ENCODE measurements at regions not wholly inside any gene's neighbourhood (a gene's known extent, or its start where the extent isn't known, plus 50 kb on each side); places are given as distances from the start of the nearest gene placed in this dataset.
"Not testable (repeated sequence)": the region's sequence is repeated elsewhere in the genome, so short reads cannot be mapped to it uniquely, and the experiment has no call there.

DNA sequence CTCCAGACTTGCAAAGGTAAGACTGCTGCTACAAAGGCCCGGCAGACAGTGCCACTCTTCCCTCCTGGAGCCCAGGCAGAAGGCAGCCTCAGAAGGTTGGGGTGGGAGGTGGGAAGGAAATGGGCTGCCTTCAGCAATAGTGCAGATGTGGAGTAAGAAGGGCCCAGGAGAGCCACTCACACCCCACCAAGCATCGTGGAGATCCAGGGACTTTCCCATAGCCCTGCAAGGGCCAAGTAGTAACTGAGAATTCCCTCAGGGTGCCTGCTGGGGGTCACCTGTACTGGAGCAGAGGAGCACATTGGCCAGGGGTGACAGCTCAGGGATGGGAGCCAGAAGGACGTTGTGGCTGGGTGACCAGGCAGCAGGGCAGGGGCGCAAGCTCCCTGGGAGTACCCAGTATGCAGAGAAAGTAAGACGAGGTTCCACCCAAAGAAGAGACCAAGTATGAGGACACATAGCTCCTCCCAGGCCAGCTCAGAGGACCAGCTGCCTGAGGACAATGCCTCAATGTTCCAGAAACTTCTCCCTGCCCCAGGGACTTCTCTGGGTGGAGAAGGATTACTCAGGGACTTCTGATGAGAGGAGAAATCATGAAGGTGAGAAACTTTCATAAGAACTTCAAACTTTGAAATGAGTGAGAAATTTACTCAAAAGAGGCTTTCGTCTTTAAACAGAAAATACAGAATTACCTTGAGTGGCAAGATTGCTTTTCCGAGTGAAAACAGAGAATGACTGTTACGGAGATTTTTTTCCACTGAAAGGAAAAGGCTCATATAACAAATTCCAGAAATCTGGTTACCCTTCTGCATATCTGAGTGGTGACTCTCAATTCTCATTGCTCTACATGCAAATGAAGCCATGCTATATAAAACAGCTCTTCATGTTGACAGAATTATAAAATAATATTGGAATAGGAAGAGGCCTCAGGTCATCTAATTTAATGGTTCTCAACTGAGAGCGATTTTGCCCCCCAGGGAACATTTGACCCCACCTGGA is 87.9 kb upstream of the TRIO start:
- DNase-seq (ENCODE audit: low read depth in 2 of 2): no peak

DNA sequence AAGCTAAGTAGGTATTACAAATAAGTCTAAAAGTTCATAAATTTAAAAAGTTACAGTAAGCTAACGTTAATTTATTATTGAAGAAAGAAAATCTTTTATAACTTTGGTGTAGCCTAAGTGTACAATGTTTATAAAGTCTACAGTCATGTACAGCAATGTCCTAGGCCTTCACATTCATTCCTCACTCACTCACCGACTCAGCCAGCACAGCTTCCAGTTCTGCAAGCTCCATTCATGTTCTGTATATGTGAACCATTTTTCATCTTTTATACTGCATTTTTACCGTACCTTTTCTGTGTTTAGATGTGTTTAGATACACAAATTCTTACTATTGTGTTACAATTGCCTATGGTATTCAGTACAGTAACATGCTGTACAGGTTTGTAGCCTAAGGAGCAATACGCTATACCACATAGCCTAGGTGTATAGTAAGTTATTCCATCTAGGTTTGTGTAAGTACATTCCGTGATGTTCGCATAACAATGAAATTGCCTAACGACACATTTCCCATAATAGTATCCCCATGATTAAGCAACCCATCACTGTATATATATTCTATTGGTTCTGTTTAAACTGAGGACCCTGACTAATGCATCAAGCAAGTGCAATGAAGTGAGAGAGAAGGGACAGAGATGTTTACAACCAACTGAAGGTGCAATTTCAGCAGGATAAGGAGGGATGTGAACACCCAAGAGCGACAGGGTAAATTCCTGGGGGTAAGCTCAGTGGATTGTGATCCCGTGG is 88.9 kb upstream of the TRIO start:
- DNase-seq (ENCODE audit: low read depth in 2 of 2): no peak

DNA sequence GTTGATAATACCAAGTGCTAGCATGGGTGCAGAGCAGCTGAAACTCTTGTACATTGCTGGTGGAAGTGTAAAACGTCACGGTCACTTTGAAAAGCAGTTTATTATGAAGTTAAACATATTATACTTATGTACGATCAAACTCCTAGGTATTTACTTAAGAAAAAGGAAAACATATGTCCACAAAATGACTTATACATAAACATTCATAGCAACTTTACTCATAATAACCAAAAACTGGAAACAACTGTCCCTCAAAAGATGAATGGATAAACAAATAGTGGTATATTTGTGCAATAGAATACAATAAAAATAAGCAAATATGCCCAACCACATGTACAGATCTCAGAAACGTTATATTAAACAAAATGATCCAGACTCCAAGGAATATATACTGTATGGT is 92.3 kb upstream of the TRIO start:
- no peak for DNase-seq (ENCODE audit: low read depth in 2 of 2)

DNA sequence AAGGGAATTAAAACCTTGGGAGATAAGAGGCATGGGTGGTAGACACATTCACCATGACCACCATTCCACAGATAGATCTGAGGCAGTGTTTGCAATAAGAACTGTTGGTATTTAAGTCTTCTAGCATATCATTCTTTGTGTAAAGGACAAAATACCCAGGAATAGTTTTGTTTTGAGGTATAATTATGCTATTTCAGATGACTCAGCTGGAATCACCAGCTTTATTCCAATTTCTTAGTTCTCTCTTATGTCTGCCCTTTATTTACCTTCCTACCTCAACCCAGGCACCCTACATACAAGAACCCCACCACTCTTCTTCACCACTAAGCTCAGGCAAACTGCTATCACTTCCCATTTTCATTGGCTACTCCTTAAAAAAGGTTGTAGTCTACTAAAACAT is 94.7 kb upstream of the TRIO start:
- no peak for DNase-seq (ENCODE audit: low read depth in 2 of 2)

DNA sequence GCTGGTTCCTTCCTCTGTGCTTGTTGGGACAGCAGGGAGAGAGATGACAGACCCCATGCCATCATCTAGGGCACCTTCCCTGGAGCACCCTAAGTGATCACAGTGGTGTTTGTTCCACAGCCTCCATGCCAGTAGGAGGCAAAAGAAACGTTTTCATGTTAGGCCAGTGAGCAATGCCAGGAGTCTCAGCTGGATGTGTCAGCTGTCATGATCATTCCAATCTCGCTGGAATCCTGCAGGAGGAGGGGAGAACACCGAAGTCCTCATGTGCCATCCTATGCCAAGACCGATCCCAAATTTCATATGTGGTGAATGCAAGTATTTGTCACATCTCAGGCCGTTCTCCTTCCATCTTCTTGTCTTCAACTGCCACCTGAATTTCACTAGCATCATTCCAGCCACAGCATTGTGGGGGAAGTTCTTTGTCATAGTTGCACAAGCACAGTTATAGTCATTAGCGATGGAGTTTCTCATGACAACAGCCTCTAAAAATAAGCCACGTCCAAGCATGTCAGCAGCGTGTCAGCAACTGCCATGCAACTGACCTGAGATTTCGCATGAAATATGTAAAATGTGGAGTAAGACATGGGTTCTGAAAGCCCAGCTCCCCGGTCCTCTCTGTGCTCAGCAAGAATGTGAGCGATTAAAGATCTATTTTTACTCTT is 97.2 kb upstream of the DNAH5 start:
- DNase-seq (ENCODE audit: low read depth in 2 of 2): no peak

DNA sequence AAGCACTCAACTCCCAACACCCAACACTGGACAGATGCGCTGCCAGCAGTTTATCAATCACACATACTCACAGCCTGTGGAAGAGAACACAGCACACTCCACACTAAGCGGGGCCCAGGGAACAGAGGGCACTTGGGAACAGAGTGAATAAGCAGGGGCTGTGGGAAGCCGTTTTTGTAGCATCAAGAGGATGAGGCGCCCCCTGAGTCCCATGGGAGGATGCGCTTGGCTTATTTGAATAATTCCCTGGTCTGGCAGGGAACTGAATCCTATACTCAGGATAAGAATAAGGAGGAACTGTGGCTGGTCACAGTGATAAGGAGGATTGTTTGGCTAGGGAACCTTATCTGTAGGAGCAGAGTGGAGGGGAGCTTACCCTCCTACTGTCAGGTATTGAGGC is 96.1 kb upstream of the DNAH5 start:
- DNase-seq (ENCODE audit: low read depth in 2 of 2): no peak

DNA sequence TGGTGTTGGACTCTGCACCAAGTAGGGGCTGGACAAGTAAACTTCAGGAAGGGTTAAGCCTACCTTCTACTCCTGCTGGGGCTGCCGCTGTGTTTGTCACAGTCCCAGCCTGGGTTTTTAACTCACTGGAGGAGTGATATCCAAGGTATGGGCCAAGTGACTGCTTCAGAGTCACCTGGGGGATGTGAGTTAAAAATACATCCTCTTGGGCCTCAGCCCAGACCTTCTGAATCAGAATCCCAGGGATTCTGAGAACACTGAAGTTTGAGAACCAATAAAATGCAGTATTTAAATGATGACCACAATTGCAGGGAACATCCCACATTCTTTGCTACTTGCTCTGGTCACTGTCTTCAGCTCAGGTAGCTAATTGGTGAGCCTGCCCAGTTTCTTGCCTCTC is 95.1 kb upstream of the DNAH5 start:
- DNase-seq (ENCODE audit: low read depth in 2 of 2): no peak

DNA sequence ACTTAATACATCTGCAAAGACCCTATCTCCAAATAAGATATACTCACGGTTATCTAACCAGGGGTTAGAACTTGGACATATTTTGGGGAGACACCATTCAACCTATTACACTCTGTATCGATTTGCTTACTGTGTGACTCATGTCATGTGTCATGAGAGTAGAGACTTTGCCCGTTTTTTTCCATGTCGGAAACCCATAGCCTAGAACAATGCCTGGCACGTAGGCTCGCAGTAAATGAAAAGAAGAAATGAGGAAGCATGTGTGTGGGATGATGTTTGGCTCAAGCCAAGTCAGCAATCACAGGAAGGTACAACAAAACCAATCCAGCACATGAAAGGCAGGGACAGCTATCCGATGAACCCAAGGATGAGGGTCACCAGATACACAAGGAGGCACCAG is 94.6 kb upstream of the DNAH5 start:
- DNase-seq (ENCODE audit: low read depth in 2 of 2): no peak

DNA sequence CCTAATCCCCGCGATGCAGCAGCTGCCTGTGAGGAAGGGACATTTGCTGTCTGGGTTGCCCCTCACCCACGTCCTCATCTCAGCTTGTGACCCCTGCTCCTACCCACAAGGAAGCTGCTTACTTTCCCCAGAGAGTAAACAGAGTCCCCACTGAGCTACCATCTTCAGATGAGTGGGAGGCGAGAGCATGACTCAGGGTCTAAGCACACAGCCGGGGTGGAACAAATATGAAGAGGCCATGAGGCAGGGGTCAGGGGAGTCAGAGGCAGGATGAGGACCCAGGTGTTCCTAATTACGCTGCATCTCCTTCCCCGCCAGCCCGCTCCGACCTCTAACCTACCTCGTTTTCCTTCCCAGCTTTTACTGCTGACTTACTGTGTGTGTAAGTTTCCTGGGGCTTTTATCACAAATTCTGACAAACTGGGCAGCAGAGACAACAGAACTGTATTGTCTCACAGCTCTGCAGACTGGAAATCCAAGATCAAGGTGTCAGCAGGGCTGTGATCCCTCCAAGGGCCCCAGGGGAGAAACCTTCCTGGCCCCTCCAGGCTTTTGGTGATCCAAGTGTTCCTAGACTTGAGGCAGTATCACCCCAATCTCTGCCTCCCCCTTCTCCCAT is 94.0 kb upstream of the DNAH5 start:
- no peak for DNase-seq (ENCODE audit: low read depth in 2 of 2)

DNA sequence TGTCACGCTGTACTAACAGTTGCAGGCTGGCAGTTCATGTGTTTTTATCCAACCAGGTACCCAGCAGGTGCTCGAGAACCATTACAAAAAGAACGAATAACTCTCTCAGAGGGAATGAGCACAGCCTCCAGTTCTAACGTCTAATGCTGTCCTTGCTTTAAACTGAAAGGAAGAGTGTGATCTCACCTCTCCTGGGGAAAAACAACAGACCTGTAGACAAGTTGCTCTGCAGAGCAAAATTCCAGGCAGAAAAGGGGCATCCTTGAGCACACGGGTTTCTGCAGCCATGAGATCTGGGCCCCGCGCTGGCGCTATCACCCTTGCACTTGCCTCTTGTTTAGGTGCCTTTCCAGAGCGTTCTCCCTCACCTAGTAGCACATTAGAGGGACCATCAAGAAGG is 92.5 kb upstream of the DNAH5 start:
- no peak for DNase-seq (ENCODE audit: low read depth in 2 of 2)

DNA sequence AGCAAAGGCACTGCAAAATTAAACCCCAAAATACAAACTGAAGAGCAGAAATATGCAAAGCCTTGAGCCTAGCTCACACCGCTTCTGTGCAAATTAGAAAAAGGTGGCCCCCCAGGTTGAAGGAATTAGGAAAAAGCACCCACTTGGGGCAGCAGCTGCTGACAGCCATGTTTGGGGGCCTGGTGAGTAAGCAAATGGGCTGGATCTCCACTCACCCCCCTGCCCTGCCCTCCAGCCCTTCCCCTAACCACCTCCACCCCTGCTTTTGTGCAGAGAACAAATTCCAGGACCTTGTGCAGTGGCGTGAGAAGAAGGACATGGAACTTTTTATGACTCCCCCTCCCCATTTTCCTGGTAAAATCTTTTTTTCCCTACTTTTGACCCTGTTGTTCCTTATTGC is 92.0 kb upstream of the DNAH5 start:
- DNase-seq (ENCODE audit: low read depth in 2 of 2): no peak

DNA sequence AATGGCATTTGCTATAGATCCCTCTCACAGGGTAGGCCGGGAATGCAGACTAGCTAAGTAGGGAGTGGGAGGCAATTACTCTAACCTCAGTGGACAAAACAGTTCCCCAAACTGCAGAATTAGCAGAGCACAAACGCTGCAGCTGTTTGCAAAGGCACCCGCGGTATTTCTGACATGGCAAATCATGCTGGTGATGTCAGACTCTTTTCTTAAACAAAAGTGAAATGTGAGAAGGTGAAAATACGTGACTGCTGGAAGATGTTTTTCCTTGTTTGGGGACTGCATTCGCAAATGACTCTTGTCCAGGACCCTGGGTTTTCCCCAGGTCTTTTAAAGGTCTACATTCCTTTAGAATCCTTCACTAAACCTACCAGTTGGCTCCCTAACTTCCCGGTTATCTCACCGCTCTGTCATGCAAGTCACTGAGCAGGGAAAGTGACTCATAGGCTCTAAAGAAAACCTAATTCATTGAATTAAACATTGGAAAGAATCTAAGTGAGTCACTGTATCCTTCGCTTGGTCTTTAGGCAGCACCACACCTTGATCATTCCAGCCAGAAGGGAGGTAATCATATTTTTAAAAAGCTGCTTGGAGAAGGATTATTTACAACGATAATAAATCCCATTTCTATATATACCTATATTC is 91.5 kb upstream of the DNAH5 start:
- no peak for DNase-seq (ENCODE audit: low read depth in 2 of 2)

DNA sequence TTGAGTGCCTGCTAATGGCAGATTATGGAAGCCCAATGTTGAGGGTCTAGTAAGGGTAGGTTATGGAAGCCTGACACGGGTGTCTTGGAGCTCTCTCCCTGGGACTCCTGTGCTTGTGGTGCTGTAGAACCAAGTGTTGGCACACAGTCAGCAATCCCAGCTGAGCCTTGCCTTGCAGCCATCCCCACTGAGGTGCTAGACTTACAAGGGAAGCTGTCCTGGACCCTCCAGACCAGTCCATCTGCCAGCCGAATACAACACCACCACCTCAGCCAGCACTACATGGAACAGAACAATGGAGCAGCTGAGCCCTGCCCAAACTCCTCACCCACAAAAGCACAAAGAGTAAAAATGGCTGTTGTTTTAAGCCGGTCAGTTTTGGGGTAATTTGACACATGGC is 90.5 kb upstream of the DNAH5 start:
- no peak for DNase-seq (ENCODE audit: low read depth in 2 of 2)

DNA sequence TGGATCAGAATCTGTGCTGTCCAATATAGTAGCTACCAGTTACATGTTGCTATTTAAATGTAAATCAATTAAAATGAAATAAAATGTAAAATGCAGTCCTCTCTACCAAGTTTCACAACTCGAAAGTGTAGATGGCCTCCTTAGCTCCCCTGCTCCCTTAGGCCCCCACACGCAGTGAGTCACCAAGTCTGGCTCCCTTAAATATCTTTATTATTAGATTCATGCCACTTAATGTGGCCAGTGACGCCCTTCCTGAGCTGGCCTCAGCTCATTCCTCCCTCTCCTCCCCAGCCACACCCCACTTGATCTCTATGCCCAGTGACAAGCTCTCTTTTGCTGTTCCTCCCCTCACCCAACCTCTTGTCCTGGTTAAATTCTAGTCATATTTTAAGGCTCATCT is 88.4 kb upstream of the DNAH5 start:
- DNase-seq (ENCODE audit: low read depth in 2 of 2): no peak

DNA sequence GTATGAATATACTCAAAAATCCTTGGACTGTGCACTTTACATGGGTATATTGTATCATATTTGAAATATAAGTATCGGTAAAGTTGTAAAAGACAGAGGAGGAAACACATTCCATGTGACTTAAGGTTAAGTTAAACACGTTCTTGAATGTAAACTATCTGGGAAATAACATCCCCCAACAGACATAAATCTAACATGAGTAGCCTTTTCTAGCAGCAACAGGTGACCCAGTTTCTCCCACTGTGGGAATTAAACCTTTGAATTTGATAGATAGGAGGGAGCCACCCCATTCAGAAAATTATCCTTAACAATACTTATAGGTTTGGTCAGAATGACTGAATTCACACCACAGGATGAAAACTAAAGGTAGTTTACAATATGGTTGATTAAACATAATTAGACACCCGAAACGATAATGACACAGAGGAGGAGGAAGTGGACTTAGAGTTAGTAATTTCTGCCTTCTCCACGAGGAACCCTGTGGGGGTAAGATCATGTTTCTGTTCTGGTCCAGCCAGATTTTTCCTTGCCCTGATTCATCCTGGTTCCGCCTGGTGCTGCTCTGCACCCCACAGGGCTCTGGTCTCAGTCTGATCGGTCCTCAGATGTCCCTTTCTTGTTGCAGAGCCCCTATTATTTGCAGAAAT is 84.6 kb upstream of the DNAH5 start:
- DNase-seq (ENCODE audit: low read depth in 2 of 2): no peak

DNA sequence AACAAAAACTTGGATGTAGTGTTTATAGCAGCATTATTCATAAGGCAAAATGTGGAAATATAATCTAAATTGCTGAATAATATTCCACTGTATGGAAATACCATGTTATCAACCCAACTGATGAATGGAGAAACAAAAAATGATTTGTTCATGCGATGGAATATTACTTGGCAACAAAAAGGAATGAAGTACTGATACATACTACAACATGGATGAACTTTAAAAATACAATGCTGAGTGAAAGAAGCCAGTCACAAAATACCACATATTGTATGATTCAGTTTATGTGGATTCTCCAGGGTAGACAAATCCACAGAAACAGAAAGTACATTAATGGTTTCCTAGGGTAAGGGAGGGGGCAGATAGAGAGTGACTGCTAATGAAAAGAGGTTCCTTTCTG is 83.7 kb upstream of the DNAH5 start:
- no peak for DNase-seq (ENCODE audit: low read depth in 2 of 2)

DNA sequence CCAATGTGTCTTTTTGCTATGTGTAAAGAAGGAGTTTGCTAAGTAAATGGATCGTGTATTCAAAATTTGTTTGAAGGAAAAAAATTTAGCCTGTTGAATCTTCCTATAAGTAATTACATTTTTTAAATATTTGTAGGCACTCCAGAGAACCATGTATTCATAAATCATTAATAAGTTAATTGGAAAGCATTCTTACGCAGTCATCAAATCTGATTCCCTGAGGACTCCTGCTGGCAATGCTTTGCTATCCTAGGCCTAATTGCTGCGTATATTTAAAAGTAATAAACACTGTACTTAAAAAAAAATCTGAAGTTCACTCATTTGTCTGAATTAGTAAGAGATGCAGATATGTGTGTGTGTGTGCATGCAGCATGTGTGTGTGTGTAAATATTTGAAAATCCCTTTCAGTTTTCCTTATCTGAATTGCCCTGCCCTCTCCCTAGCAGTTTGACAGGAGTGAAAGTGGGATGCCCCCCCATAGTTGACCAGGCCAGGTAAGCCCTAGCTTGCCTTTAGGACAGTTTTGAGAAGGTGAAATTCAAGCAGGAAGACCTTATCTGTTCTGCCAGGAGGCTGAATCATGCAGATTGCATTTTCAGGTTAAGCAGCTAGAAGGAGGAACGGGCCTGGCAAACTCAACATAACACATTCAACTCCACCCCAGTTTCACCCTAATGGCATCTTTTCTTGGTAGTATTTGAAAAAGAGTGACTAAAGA is 81.2 kb upstream of the DNAH5 start:
- no peak for DNase-seq (ENCODE audit: low read depth in 2 of 2)

DNA sequence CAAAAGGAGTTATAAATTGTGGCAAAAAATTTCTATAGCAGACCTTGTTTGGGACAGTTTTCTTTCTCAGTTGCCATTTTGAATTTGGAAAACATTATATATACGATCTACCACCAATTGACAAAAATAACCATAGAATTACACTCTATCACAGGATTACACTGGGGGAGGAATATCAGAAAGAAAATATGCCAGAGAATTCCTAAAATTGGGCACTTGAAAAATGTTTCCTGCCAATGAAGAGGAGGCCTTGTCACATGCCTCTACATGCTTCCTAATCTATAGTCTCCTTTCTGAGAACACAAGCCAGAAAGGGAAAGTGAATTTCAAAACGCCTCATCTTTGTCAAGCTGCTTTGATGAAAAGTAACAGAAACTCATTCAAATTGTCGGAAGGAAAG is 78.5 kb upstream of the DNAH5 start:
- no peak for DNase-seq (ENCODE audit: low read depth in 2 of 2)

DNA sequence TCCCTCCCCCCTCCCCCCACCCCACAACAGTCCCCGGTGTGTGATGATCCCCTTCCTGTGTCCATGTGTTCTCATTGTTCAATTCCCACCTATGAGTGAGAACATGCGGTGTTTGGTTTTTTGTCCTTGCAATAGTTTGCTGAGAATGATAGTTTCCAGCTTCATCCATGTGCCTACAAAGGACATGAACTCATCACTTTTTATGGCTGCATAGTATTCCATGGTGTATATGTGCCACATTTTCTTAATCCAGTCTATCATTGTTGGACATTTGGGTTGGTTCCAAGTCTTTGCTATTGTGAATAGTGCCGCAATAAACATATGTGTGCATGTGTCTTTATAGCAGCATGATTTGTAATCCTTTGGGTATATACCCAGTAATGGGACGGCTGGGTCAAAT is 76.5 kb upstream of the DNAH5 start:
- DNase-seq (ENCODE audit: low read depth in 2 of 2): not testable (repeated sequence)

DNA sequence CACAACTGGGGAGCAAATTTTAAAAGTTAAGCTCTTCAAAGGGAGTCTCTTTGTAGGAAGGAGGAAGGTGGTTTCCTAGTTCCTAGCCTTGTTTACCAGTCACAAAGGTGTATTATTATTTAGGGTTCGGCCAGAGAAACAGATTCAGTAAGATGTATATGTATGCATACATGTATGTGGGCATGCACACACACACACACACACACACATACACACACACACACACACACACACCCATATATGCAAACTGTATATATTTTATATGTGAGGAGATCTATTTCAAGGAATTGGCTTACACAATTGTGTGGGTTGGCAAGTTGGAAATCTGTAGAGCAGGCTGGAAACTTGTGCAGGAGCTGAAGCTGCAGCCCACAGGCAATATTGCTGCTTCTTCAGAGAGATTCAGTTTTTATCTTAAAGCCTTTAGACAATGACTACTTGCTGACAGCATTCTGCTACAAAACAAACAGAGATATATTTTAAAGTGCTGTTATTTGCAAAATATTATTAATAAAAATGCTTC is 75.3 kb upstream of the DNAH5 start:
- DNase-seq (ENCODE audit: low read depth in 2 of 2): no peak

Data from stimulated activated CD8-positive, alpha-beta memory T cell treated with anti-CD3 and anti-CD28 coated beads, Interleukin-2, amount 100 ng/mL, for 48 hours (primary cell).